ENCODE measurements at regions not wholly inside any gene's neighbourhood (a gene's known extent, or its start where the extent isn't known, plus 50 kb on each side); places are given as distances from the start of the nearest gene placed in this dataset.
"Not testable (repeated sequence)": the region's sequence is repeated elsewhere in the genome, so short reads cannot be mapped to it uniquely, and the experiment has no call there.

DNA sequence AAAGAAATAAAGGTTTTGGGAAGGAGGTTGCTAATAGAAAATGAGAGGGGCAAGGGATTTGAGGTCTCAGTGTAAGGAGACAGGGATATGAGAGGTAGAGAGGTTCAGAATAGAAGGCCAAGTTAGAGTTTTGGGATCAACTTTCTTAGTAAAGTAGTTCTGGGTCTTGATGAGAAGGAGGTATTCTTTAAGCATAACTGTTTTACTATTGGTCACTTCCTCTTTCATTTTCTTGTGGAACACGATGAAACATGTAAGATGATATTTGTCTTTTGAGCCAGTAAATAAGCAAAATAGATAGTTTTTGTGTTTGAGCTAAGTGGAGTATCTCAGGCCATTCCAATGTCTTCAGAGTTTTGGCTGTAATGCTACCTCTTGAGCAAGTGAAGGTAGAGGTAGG is 68.3 kb downstream of the SEPTIN7 start:
- DNase-seq (ENCODE audit: extremely low read depth in 1 of 4, low spot score in 3 of 4); FAIRE-seq; POLR2A ChIA-PET; H3K9me3 ChIP-seq (replicated peaks; ENCODE audit: control insufficient read depth, insufficient read depth, low read depth, low read length); H3K27ac ChIP-seq (ENCODE audit: extremely low read depth, low read depth, low read length); BruUV-seq (replicated peaks); CTCF ChIA-PET (ENCODE audit: low intra/inter-chr PET ratio); H3K79me2 ChIP-seq (ENCODE audit: control insufficient read depth, insufficient read depth, low read length); H3K4me2 ChIP-seq (ENCODE audit: insufficient read depth, low read length); H3K9me1 ChIP-seq (ENCODE audit: control insufficient read depth, insufficient read depth, low read length); H4K20me1 ChIP-seq (replicated peaks; ENCODE audit: control insufficient read depth, insufficient read depth, low read length); intact Hi-C loops (cut with micrococcal nuclease); in situ Hi-C loops (cut with MboI); H3K9ac ChIP-seq (ENCODE audit: insufficient read depth in 1 of 2, low read depth in 2 of 2, low read length in 2 of 2); H2AFZ ChIP-seq (ENCODE audit: low read depth, low read length); H3K4me3 ChIP-seq; ATAC-seq; H3K27me3 ChIP-seq (ENCODE audit: control insufficient read depth in 2 of 2, insufficient read depth in 2 of 2, low read length in 2 of 2); H3K4me1 ChIP-seq (replicated peaks in 1 of 2; ENCODE audit: control insufficient read depth in 2 of 2, insufficient read depth in 2 of 2, low read length in 2 of 2): not testable (repeated sequence)
- peak; percentile 54; the same call in 1 of the 2 replicates for TF ChIP-seq SPI1 (IDR thresholded peaks at IDR 0.05; ENCODE audit: borderline replicate concordance, low read depth, low read length)
- WGBS (ENCODE audit: insufficient coverage, low coverage, missing lambda C conversion rate), result 9% methylated on average over 1 of the region's 1 CpG
- H3K36me3 ChIP-seq (ENCODE audit: control insufficient read depth, insufficient read depth, low read length), result peaks cover 37% of the 10 kb centered on the region

DNA sequence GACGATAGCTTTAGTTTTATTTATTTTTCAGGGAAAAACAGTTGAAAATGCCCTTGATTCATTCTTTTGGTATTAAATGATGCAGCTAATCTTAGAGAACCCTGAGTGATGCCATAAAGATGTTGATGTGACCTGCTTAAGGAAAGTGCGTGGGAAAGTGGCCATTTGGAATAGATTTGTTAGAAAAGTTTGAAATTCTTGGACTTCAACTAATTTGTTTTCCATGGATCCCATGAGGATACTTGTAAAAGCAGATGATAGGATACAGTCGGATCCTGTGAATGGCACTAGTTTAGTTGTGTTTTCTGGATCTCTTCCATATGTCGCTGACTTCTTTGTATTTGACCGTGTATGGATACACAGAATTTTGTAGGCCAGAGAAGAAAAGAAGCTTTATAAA is 69.0 kb downstream of the SEPTIN7 start:
- TF ChIP-seq SREBF1 (IDR thresholded peaks at IDR 0.05; ENCODE audit: borderline replicate concordance, low read depth, low read length) (no peak), PHB2 (IDR thresholded peaks at IDR 0.05; ENCODE audit: low read depth) (no peak), ZC3H4 (CRISPR knock-in tag; IDR thresholded peaks at IDR 0.05; ENCODE audit: borderline replicate concordance) (no peak), NCOA2 (IDR thresholded peaks at IDR 0.05; ENCODE audit: partially characterized antibody in 2 of 2) (no peak), NFE2 (IDR thresholded peaks at IDR 0.05; ENCODE audit: low read depth) (no peak), ZC3H8 (IDR thresholded peaks at IDR 0.05) (no peak), RAD21 (CRISPR knock-in tag; conservative IDR thresholded peaks at IDR 0.05 in 1 of 2, IDR thresholded peaks at IDR 0.05 in 1 of 2) (no peak), YBX1 (IDR thresholded peaks at IDR 0.05) (no peak), FIP1L1 (IDR thresholded peaks at IDR 0.05; ENCODE audit: low read depth, low read length, poor library complexity, severe bottlenecking) (no peak), U2AF1 (optimal IDR thresholded peaks at IDR 0.05; ENCODE audit: low read depth, low read length) (no peak), NUFIP1 (IDR thresholded peaks at IDR 0.05; ENCODE audit: partially characterized antibody) (no peak)
- TF ChIP-seq, protein P1, sequence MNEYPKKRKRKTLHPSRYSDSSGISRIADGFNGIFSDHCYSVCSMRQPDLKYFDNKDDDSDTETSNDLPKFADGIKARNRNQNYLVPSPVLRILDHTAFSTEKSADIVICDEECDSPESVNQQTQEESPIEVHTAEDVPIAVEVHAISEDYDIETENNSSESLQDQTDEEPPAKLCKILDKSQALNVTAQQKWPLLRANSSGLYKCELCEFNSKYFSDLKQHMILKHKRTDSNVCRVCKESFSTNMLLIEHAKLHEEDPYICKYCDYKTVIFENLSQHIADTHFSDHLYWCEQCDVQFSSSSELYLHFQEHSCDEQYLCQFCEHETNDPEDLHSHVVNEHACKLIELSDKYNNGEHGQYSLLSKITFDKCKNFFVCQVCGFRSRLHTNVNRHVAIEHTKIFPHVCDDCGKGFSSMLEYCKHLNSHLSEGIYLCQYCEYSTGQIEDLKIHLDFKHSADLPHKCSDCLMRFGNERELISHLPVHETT (CRISPR knock-in tag; conservative IDR thresholded peaks at IDR 0.05 in 1 of 2, IDR thresholded peaks at IDR 0.05 in 1 of 2), result no peak
- TF ChIP-seq, protein P2, sequence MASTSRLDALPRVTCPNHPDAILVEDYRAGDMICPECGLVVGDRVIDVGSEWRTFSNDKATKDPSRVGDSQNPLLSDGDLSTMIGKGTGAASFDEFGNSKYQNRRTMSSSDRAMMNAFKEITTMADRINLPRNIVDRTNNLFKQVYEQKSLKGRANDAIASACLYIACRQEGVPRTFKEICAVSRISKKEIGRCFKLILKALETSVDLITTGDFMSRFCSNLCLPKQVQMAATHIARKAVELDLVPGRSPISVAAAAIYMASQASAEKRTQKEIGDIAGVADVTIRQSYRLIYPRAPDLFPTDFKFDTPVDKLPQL (IDR thresholded peaks at IDR 0.05; ENCODE audit: extremely low read depth, insufficient read length), result no peak
- Histone ChIP-seq H3K9me1 (ENCODE audit: control insufficient read depth, insufficient read depth, low read length) (no peaks in the 10 kb centered on the region), H4K20me1 (replicated peaks; ENCODE audit: control insufficient read depth, insufficient read depth, low read length) (no peaks in the 10 kb centered on the region; the same call in 1 of the 2 replicates), H3K9ac (ENCODE audit: insufficient read depth in 1 of 2, low read depth in 2 of 2, low read length in 2 of 2) (no peak overlapping the region), H3K4me1 (replicated peaks in 1 of 2; ENCODE audit: control insufficient read depth in 2 of 2, insufficient read depth in 2 of 2, low read length in 2 of 2) (no peaks in the 10 kb centered on the region), H3K27ac (ENCODE audit: extremely low read depth, low read depth, low read length) (no peak overlapping the region), H3K79me2 (ENCODE audit: control insufficient read depth, insufficient read depth, low read length) (no peaks in the 10 kb centered on the region), H3K4me3 (no peak overlapping the region), H3K36me3 (ENCODE audit: control insufficient read depth, insufficient read depth, low read length) (peaks cover 33% of the 10 kb centered on the region; the same call in 2 of the 3 replicates), H3K27me3 (ENCODE audit: control insufficient read depth in 2 of 2, insufficient read depth in 2 of 2, low read length in 2 of 2) (no peaks in the 10 kb centered on the region), H3K9me3 (replicated peaks; ENCODE audit: control insufficient read depth, insufficient read depth, low read depth, low read length) (no peaks in the 10 kb centered on the region), H2AFZ (ENCODE audit: low read depth, low read length) (no peak overlapping the region), H3K4me2 (ENCODE audit: insufficient read depth, low read length) (no peak overlapping the region)
- DNase-seq (ENCODE audit: extremely low read depth in 1 of 4, low spot score in 3 of 4) (no peak), ATAC-seq (no peak), FAIRE-seq (no peak)
- no TSS peak for BruUV-seq (replicated peaks)
- intact Hi-C loops (cut with micrococcal nuclease) (no loop called here), in situ Hi-C loops (cut with MboI) (no loop called here)
- ChIA-PET CTCF (ENCODE audit: low intra/inter-chr PET ratio) (no interaction called here), POLR2A (no interaction called here)
- 84% methylated on average over 5 of the region's 5 CpGs for WGBS (ENCODE audit: insufficient coverage, low coverage, missing lambda C conversion rate)
